ENCODE measurements at regions not wholly inside any gene's neighbourhood (a gene's known extent, or its start where the extent isn't known, plus 50 kb on each side); places are given as distances from the start of the nearest gene placed in this dataset.

DNA sequence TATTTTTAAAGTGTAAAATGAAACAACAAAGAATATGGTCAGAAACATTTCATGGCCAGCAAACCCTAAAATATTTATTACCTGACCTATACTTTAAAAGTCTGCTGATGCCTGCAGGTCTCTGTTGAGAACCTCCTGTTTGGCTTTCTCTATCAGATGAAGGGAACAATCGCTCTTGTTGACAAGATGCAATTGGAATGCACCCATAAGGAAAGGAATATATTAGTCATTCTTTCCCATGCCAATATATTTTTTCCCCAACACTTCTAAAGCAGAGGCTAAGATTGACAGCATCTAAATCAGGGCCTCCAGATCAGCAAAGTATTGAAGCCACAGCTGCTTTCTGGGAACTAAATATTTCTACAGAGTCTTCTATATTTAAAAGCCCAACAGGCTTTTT lies 897.8 kb downstream of the EPHA7 start:
- no peaks in the 10 kb centered on the region for H3K9me3 ChIP-seq (ENCODE audit: low read depth, low read length, poor library complexity, severe bottlenecking)
- no peaks in the 10 kb centered on the region for H3K4me1 ChIP-seq (ENCODE audit: insufficient read depth, low read length, poor library complexity, severe bottlenecking)
- CTCF ChIA-PET: no interaction called here
- no peak overlapping the region for H3K27ac ChIP-seq (ENCODE audit: low read depth, low read length, poor library complexity, severe bottlenecking)
- H3K27me3 ChIP-seq (replicated peaks; ENCODE audit: insufficient read depth, low read depth, low read length, poor library complexity): no peaks in the 10 kb centered on the region
- intact Hi-C loops (cut with micrococcal nuclease; ENCODE audit: unreplicated experiment): no loop called here
- no TSS peak for BruUV-seq (replicated peaks)
- H3K36me3 ChIP-seq (ENCODE audit: insufficient read depth, low read length, poor library complexity, severe bottlenecking): no peaks in the 10 kb centered on the region
- no peak for DNase-seq (ENCODE audit: low spot score)
- H3K4me3 ChIP-seq (ENCODE audit: low read depth, low read length, poor library complexity, severe bottlenecking): no peak overlapping the region
- no peak for TF ChIP-seq EZH2 (IDR thresholded peaks at IDR 0.05; ENCODE audit: borderline replicate concordance, low read depth, low read length, poor library complexity, severe bottlenecking)
- POLR2A ChIA-PET (ENCODE audit: low non-redundant PET): no interaction called here

DNA sequence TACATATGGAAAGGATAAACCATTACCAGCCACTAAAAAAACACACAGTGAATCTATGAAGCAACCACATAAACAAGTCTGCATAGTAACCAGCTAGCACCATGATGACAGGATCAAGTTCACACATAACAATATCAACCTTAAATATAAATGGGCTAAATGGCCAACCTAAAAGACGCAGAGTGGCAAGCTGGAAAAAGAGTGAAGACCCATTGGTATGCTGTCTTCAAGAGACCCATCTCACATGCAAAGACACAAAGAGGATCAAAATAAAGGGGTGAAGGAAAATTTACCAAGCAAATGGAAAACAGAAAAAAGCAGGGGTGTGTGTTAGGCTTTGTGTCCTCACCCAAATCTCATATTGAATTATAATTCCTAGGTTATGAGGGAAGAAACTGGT lies 909.2 kb downstream of the EPHA7 start:
- no peaks in the 10 kb centered on the region for H3K36me3 ChIP-seq (ENCODE audit: insufficient read depth, low read length, poor library complexity, severe bottlenecking)
- no peaks in the 10 kb centered on the region for H3K27me3 ChIP-seq (replicated peaks; ENCODE audit: insufficient read depth, low read depth, low read length, poor library complexity)
- H3K27ac ChIP-seq (ENCODE audit: low read depth, low read length, poor library complexity, severe bottlenecking): no peak overlapping the region
- no peaks in the 10 kb centered on the region for H3K9me3 ChIP-seq (ENCODE audit: low read depth, low read length, poor library complexity, severe bottlenecking)
- TF ChIP-seq, protein P1, sequence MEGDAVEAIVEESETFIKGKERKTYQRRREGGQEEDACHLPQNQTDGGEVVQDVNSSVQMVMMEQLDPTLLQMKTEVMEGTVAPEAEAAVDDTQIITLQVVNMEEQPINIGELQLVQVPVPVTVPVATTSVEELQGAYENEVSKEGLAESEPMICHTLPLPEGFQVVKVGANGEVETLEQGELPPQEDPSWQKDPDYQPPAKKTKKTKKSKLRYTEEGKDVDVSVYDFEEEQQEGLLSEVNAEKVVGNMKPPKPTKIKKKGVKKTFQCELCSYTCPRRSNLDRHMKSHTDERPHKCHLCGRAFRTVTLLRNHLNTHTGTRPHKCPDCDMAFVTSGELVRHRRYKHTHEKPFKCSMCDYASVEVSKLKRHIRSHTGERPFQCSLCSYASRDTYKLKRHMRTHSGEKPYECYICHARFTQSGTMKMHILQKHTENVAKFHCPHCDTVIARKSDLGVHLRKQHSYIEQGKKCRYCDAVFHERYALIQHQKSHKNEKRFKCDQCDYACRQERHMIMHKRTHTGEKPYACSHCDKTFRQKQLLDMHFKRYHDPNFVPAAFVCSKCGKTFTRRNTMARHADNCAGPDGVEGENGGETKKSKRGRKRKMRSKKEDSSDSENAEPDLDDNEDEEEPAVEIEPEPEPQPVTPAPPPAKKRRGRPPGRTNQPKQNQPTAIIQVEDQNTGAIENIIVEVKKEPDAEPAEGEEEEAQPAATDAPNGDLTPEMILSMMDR (conservative IDR thresholded peaks at IDR 0.05; ENCODE audit: low read depth, low read length): no peak
- ChIA-PET CTCF (no interaction called here), POLR2A (ENCODE audit: low non-redundant PET) (no interaction called here)
- intact Hi-C loops (cut with micrococcal nuclease; ENCODE audit: unreplicated experiment): no loop called here
- BruUV-seq (replicated peaks): no TSS peak
- DNase-seq (ENCODE audit: low spot score): no peak
- no peak overlapping the region for H3K4me3 ChIP-seq (ENCODE audit: low read depth, low read length, poor library complexity, severe bottlenecking)
- no peaks in the 10 kb centered on the region for H3K4me1 ChIP-seq (ENCODE audit: insufficient read depth, low read length, poor library complexity, severe bottlenecking)

DNA sequence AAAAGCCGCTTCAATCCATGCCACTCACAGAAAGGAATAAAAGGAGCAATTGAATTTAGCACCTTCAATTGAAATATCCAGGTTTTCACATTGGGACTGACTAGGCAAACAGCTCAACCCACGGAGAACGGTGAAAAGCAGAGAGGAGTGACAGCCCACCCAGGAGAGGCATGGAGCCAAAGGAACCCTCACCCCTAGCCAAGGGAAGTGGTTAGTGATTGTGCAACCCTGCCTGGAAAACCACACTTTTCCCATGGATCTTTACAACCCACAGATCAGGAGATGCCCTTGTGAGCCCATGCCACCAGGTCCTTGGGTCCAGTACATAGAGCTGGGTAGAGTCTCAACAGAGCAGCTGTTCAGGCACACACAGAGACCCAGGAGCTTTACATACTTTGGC lies 911.8 kb downstream of the EPHA7 start:
- TF ChIP-seq, protein P1 (conservative IDR thresholded peaks at IDR 0.05; ENCODE audit: low read depth, low read length): no peak
- no peak for TF ChIP-seq EZH2 (IDR thresholded peaks at IDR 0.05; ENCODE audit: borderline replicate concordance, low read depth, low read length, poor library complexity, severe bottlenecking)
- Histone ChIP-seq H3K27me3 (replicated peaks; ENCODE audit: insufficient read depth, low read depth, low read length, poor library complexity) (no peaks in the 10 kb centered on the region), H3K9me3 (ENCODE audit: low read depth, low read length, poor library complexity, severe bottlenecking) (peaks cover 3% of the 10 kb centered on the region), H3K36me3 (ENCODE audit: insufficient read depth, low read length, poor library complexity, severe bottlenecking) (no peaks in the 10 kb centered on the region), H3K4me3 (ENCODE audit: low read depth, low read length, poor library complexity, severe bottlenecking) (no peak overlapping the region), H3K27ac (ENCODE audit: low read depth, low read length, poor library complexity, severe bottlenecking) (no peak overlapping the region), H3K4me1 (ENCODE audit: insufficient read depth, low read length, poor library complexity, severe bottlenecking) (no peaks in the 10 kb centered on the region)
- no TSS peak for BruUV-seq (replicated peaks)
- ChIA-PET POLR2A (ENCODE audit: low non-redundant PET) (no interaction called here), CTCF (no interaction called here)
- no peak for DNase-seq (ENCODE audit: low spot score)
- intact Hi-C loops (cut with micrococcal nuclease; ENCODE audit: unreplicated experiment): no loop called here

DNA sequence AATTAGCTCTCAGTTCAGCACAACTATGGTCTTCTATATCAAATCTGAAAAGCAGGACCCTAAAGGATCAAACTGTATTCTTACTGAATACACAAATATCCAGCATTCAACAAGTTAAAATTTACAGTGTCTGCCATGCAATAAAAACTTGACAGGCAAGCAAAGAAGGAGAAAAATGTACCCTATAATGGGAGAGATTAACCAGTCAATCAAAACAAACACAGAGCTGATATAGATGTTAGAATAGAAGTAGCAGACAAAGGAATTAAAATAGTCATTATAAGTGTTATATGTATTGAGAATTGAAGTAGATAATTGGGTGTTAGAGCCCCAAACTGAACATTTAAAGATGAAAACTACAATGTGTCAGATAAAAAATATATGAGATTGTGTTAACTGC lies 914.9 kb downstream of the EPHA7 start:
- ChIA-PET POLR2A (ENCODE audit: low non-redundant PET) (no interaction called here), CTCF (no interaction called here)
- Histone ChIP-seq H3K4me1 (ENCODE audit: insufficient read depth, low read length, poor library complexity, severe bottlenecking) (no peaks in the 10 kb centered on the region), H3K9me3 (ENCODE audit: low read depth, low read length, poor library complexity, severe bottlenecking) (peaks cover 3% of the 10 kb centered on the region), H3K4me3 (ENCODE audit: low read depth, low read length, poor library complexity, severe bottlenecking) (no peak overlapping the region), H3K36me3 (ENCODE audit: insufficient read depth, low read length, poor library complexity, severe bottlenecking) (no peaks in the 10 kb centered on the region), H3K27me3 (replicated peaks; ENCODE audit: insufficient read depth, low read depth, low read length, poor library complexity) (no peaks in the 10 kb centered on the region), H3K27ac (ENCODE audit: low read depth, low read length, poor library complexity, severe bottlenecking) (no peak overlapping the region)
- no peak for DNase-seq (ENCODE audit: low spot score)
- no peak for TF ChIP-seq EZH2 (IDR thresholded peaks at IDR 0.05; ENCODE audit: borderline replicate concordance, low read depth, low read length, poor library complexity, severe bottlenecking)
- TF ChIP-seq, protein P1 (conservative IDR thresholded peaks at IDR 0.05; ENCODE audit: low read depth, low read length): no peak
- BruUV-seq (replicated peaks): no TSS peak
- intact Hi-C loops (cut with micrococcal nuclease; ENCODE audit: unreplicated experiment): no loop called here

All from A673 (cell line).